Stimulated activated naive CD8-positive, alpha-beta T cell treated with anti-CD3 and anti-CD28 coated beads, Interleukin-15, Interleukin-2, amounts not matched to agents 100 ng/mL and 50 ng/mL, for 24 hours (primary cell): ENCODE measurements at regions not wholly inside any gene's neighbourhood (a gene's known extent, or its start where the extent isn't known, plus 50 kb on each side); places are given as distances from the start of the nearest gene placed in this dataset.

Experiments used
- H3K27ac Mint-ChIP-seq: one replicate; pipeline ENCODE4 v1.8.0; 2021; ENCODE audit warnings: mild to moderate bottlenecking, mixed read lengths
- H3K27me3 Mint-ChIP-seq: one replicate; pipeline ENCODE4 v1.8.0; 2021; ENCODE audit warnings: mixed read lengths
- H3K36me3 Mint-ChIP-seq: one replicate; pipeline ENCODE4 v1.8.0; 2021; ENCODE audit warnings: low read depth, mixed read lengths
- H3K4me1 Mint-ChIP-seq: one replicate; pipeline ENCODE4 v1.8.0; 2021; ENCODE audit warnings: low read depth, mixed read lengths
- H3K4me3 Mint-ChIP-seq: one replicate; pipeline ENCODE4 v1.8.0; 2021; ENCODE audit warnings: mild to moderate bottlenecking, mixed read lengths
- H3K9me3 Mint-ChIP-seq: one replicate; pipeline ENCODE4 v1.8.0; 2021; ENCODE audit warnings: mixed read lengths

GRCh38 chr9:135320331-135320730 is 159.3 kb upstream of the PPP1R26 start:
- no peak overlapping the region for H3K4me3 Mint-ChIP-seq
- peaks cover 8% of the 10 kb centered on the region for H3K27me3 Mint-ChIP-seq
- no peaks in the 10 kb centered on the region for H3K36me3 Mint-ChIP-seq
- no peaks in the 10 kb centered on the region for H3K9me3 Mint-ChIP-seq
- H3K4me1 Mint-ChIP-seq: no peaks in the 10 kb centered on the region
- no peak overlapping the region for H3K27ac Mint-ChIP-seq

GRCh38 chr9:135320943-135321342 is 158.6 kb upstream of the PPP1R26 start:
- Mint-ChIP-seq H3K4me3 (no peak overlapping the region), H3K4me1 (no peaks in the 10 kb centered on the region), H3K27me3 (peaks cover 3% of the 10 kb centered on the region), H3K27ac (no peak overlapping the region), H3K36me3 (no peaks in the 10 kb centered on the region), H3K9me3 (no peaks in the 10 kb centered on the region)

GRCh38 chr9:135321580-135321979 is 158.0 kb upstream of the PPP1R26 start:
- Mint-ChIP-seq H3K27me3 (peaks cover 7% of the 10 kb centered on the region), H3K9me3 (no peaks in the 10 kb centered on the region), H3K36me3 (no peaks in the 10 kb centered on the region), H3K4me1 (no peaks in the 10 kb centered on the region), H3K27ac (no peak overlapping the region), H3K4me3 (no peak overlapping the region)

GRCh38 chr9:135324329-135324728 is 155.3 kb upstream of the PPP1R26 start:
- no peaks in the 10 kb centered on the region for H3K4me1 Mint-ChIP-seq
- H3K4me3 Mint-ChIP-seq: no peak overlapping the region
- no peaks in the 10 kb centered on the region for H3K9me3 Mint-ChIP-seq
- no peak overlapping the region for H3K27ac Mint-ChIP-seq
- peaks cover 7% of the 10 kb centered on the region for H3K27me3 Mint-ChIP-seq
- H3K36me3 Mint-ChIP-seq: no peaks in the 10 kb centered on the region

- Mint-ChIP-seq H3K4me3 (no peak overlapping the region), H3K36me3 (no peaks in the 10 kb centered on the region), H3K9me3 (no peaks in the 10 kb centered on the region), H3K4me1 (no peaks in the 10 kb centered on the region), H3K27me3 (peaks cover 7% of the 10 kb centered on the region), H3K27ac (no peak overlapping the region)
Observed at GRCh38 chr9:135326141-135326540, 153.4 kb upstream of the PPP1R26 start.

- Mint-ChIP-seq H3K27ac (no peak overlapping the region), H3K9me3 (no peaks in the 10 kb centered on the region), H3K4me3 (no peak overlapping the region), H3K4me1 (no peaks in the 10 kb centered on the region), H3K27me3 (peaks cover 7% of the 10 kb centered on the region), H3K36me3 (no peaks in the 10 kb centered on the region)
Observed at GRCh38 chr9:135326633-135327152, 152.9 kb upstream of the PPP1R26 start.

GRCh38 chr9:135328485-135329417 is 150.8 kb upstream of the PPP1R26 start:
- Mint-ChIP-seq H3K4me1 (no peaks in the 10 kb centered on the region), H3K27ac (no peak overlapping the region), H3K9me3 (no peaks in the 10 kb centered on the region), H3K36me3 (no peaks in the 10 kb centered on the region), H3K27me3 (peaks cover 7% of the 10 kb centered on the region), H3K4me3 (no peak overlapping the region)

GRCh38 chr9:135329571-135330306 is 149.8 kb upstream of the PPP1R26 start:
- Mint-ChIP-seq H3K27ac (no peak overlapping the region), H3K36me3 (no peaks in the 10 kb centered on the region), H3K4me1 (no peaks in the 10 kb centered on the region), H3K9me3 (no peaks in the 10 kb centered on the region), H3K27me3 (peaks cover 7% of the 10 kb centered on the region), H3K4me3 (no peak overlapping the region)

- no peaks in the 10 kb centered on the region for H3K36me3 Mint-ChIP-seq
- peaks cover 7% of the 10 kb centered on the region for H3K27me3 Mint-ChIP-seq
- no peaks in the 10 kb centered on the region for H3K4me1 Mint-ChIP-seq
- no peaks in the 10 kb centered on the region for H3K9me3 Mint-ChIP-seq
- H3K4me3 Mint-ChIP-seq: no peak overlapping the region
- H3K27ac Mint-ChIP-seq: no peak overlapping the region
Observed at GRCh38 chr9:135330307-135330631, 149.3 kb upstream of the PPP1R26 start.

- H3K4me1 Mint-ChIP-seq: no peaks in the 10 kb centered on the region
- no peak overlapping the region for H3K4me3 Mint-ChIP-seq
- H3K36me3 Mint-ChIP-seq: no peaks in the 10 kb centered on the region
- peaks cover 7% of the 10 kb centered on the region for H3K27me3 Mint-ChIP-seq
- no peak overlapping the region for H3K27ac Mint-ChIP-seq
- no peaks in the 10 kb centered on the region for H3K9me3 Mint-ChIP-seq
Observed at GRCh38 chr9:135330685-135331590, 148.6 kb upstream of the PPP1R26 start.

GRCh38 chr9:135332516-135332915 is 147.1 kb upstream of the PPP1R26 start:
- Mint-ChIP-seq H3K36me3 (no peaks in the 10 kb centered on the region), H3K9me3 (no peaks in the 10 kb centered on the region), H3K4me1 (no peaks in the 10 kb centered on the region), H3K4me3 (no peak overlapping the region), H3K27ac (no peak overlapping the region), H3K27me3 (peaks cover 3% of the 10 kb centered on the region)

GRCh38 chr9:135332979-135333748 is 146.4 kb upstream of the PPP1R26 start:
- Mint-ChIP-seq H3K4me3 (no peak overlapping the region), H3K9me3 (no peaks in the 10 kb centered on the region), H3K4me1 (no peaks in the 10 kb centered on the region), H3K36me3 (no peaks in the 10 kb centered on the region), H3K27me3 (no peaks in the 10 kb centered on the region), H3K27ac (no peak overlapping the region)

GRCh38 chr9:135334953-135335460 is 144.6 kb upstream of the PPP1R26 start:
- Mint-ChIP-seq H3K4me1 (no peaks in the 10 kb centered on the region), H3K4me3 (no peak overlapping the region), H3K27ac (no peak overlapping the region), H3K36me3 (no peaks in the 10 kb centered on the region), H3K27me3 (peaks cover 4% of the 10 kb centered on the region), H3K9me3 (no peaks in the 10 kb centered on the region)

GRCh38 chr9:135335691-135336181 is 143.8 kb upstream of the PPP1R26 start:
- no peak overlapping the region for H3K4me3 Mint-ChIP-seq
- H3K4me1 Mint-ChIP-seq: no peaks in the 10 kb centered on the region
- peaks cover 4% of the 10 kb centered on the region for H3K27me3 Mint-ChIP-seq
- no peaks in the 10 kb centered on the region for H3K9me3 Mint-ChIP-seq
- no peak overlapping the region for H3K27ac Mint-ChIP-seq
- no peaks in the 10 kb centered on the region for H3K36me3 Mint-ChIP-seq
